Activated naive CD8-positive, alpha-beta T cell treated with anti-CD3 and anti-CD28 coated beads for 36 hours (primary cell): ENCODE measurements at regions not wholly inside any gene's neighbourhood (a gene's known extent, or its start where the extent isn't known, plus 50 kb on each side); places are given as distances from the start of the nearest gene placed in this dataset.

Source experiments
- DNase-seq: peaks from one replicate; pipeline ENCODE4 v3.0.0; 2021
- H3K27ac Mint-ChIP-seq: one replicate; pipeline ENCODE4 v1.8.0; 2022; ENCODE audit warnings: mild to moderate bottlenecking, moderate library complexity, mixed read lengths
- H3K27me3 Mint-ChIP-seq: one replicate; pipeline ENCODE4 v1.8.0; 2022; ENCODE audit warnings: mild to moderate bottlenecking, mixed read lengths
- H3K36me3 Mint-ChIP-seq: one replicate; pipeline ENCODE4 v1.8.0; 2021; ENCODE audit warnings: mild to moderate bottlenecking, mixed read lengths
- H3K4me1 Mint-ChIP-seq: one replicate; pipeline ENCODE4 v1.8.0; 2021; ENCODE audit warnings: mixed read lengths
- H3K4me3 Mint-ChIP-seq: one replicate; pipeline ENCODE4 v1.8.0; 2022; ENCODE audit warnings: mild to moderate bottlenecking, moderate library complexity, mixed read lengths
- H3K9me3 Mint-ChIP-seq: one replicate; pipeline ENCODE4 v1.8.0; 2022; ENCODE audit warnings: mixed read lengths

DNA sequence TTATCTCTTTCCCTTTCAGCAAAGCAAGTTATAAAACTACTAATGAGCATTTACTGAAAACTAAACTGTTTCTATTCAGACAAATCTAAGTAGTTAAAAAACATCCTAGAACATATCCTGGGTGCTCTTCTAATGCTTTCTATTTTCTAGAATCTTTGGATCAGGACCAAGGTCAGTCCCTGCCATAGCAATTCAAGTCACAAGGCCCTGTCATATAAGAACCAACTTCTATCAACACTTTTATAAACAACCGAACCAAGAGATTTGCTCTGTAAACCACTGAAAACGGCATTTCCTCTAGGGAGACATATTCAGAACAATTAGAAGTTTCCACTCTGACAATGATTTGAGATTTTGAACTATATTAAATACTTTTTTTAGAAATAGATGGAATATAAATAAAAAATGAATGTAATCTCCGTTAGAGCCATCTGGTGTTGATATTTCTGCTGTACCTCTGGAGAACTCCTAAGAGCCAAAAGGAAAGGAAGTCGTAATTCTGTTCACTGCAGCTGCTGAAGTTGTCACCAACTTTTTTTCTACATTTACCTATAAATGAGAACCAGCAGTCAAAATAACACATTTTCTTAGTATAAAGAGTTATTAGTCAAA, 51.4 kb upstream of the LGSN start:
- Mint-ChIP-seq H3K27ac (no peak overlapping the region), H3K4me1 (no peaks in the 10 kb centered on the region), H3K36me3 (no peaks in the 10 kb centered on the region), H3K27me3 (peaks cover 3% of the 10 kb centered on the region), H3K9me3 (peaks cover 2% of the 10 kb centered on the region), H3K4me3 (no peak overlapping the region)
- no peak for DNase-seq

DNA sequence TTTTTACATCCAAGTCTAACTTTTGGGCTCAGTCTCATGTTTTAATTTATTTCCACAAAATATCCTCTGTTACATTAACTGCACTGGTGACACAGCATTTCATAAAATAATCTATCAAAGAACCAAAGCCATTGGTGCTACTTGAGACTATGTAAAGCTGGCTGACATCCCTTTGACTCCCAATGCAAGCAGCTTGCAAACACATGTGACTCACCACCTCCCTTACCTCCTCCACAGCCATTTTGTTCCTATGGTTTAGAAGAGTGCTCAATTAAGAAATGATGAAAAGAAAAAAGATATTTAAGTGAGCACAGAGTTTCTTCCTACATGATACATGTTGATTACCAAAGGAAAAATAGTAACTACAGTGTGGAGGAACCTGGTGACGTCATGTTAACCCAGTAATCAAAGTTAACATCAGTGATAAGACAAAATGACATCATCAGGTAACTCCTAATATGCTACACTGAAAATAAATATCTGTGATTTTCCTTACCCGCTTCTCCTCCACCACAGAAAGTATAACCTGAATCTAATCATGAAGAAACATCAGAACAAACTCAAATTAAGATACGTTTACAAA, 53.3 kb upstream of the LGSN start:
- H3K9me3 Mint-ChIP-seq: peaks cover under 1% of the 10 kb centered on the region

DNA sequence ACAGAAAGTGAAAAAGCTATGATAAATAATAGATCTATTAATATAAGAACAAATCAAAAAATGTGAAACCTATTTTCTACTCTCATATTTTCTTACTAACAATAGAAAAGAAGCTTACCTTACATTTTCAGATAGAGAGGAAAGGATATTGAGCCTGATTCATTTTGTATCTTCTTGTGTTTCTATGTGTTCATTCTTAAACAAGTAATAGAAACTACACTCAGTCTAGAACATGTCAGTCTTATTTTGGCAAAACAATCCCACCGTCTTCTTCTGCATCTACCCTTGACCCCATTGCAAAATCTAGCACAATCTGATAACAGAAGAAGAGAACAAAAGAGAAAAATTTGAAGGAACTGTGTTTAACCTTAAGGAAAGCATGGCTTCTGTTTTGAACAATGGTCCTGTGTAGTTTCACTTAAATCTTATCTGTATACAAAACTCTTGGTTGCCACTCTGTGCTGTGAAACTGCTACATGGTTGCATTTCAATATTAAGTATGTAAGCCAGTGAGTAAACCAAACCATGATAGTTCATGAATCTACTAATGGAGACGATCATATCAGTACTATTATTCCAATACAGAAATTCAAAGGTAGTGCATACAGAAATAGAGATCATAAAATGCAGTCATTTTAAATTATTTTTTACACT, 69.5 kb upstream of the LGSN start:
- Mint-ChIP-seq H3K9me3 (no peaks in the 10 kb centered on the region), H3K4me3 (no peak overlapping the region), H3K27ac (no peak overlapping the region), H3K4me1 (no peaks in the 10 kb centered on the region), H3K36me3 (no peaks in the 10 kb centered on the region), H3K27me3 (no peaks in the 10 kb centered on the region)
- no peak for DNase-seq

More for the DNA sequence above, 53.3 kb upstream of the LGSN start:
- no peak overlapping the region for H3K27ac Mint-ChIP-seq
- H3K36me3 Mint-ChIP-seq: no peaks in the 10 kb centered on the region
- DNase-seq: no peak
- no peaks in the 10 kb centered on the region for H3K4me1 Mint-ChIP-seq
- H3K4me3 Mint-ChIP-seq: no peak overlapping the region
- H3K27me3 Mint-ChIP-seq: peaks cover 7% of the 10 kb centered on the region

DNA sequence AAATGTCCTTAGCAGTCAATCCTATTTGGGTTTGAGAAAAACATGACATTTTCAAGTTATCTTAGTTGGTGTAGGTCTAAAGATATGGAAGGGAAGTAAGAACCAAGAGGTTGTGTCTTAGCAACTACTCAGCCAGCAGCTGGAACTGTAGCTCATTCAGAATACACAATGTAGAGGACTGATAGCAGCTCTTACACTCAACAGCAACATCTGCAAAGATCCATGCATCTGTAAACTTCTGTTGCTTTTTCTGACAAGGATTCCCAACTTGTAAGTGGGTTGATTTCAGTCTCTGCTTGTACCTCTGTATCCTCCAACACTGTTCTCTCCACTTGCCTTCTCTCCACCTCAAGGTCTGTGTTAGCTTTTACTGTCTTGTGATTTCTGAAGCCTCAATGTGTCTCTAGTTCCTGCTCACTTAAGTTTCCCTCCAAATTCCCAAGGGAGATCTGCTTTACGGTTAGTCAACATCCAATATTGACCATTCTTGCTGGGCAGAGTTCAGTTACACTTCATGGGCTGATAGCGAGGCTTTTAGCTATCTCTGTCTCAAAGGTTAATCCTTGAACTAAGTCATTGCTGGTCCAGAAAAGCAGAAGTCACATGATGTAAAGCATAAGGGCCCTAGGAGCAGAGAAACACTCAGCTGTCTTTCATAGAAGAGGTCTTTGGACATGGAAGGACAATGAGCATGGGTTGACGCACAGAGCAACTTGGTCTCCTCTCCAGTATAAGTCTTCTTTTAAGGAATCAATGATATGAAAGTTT, 71.6 kb upstream of the LGSN start:
- no peak for DNase-seq
- no peak overlapping the region for H3K27ac Mint-ChIP-seq
- no peaks in the 10 kb centered on the region for H3K27me3 Mint-ChIP-seq
- no peak overlapping the region for H3K4me3 Mint-ChIP-seq
- H3K36me3 Mint-ChIP-seq: no peaks in the 10 kb centered on the region
- no peaks in the 10 kb centered on the region for H3K4me1 Mint-ChIP-seq
- H3K9me3 Mint-ChIP-seq: no peaks in the 10 kb centered on the region

DNA sequence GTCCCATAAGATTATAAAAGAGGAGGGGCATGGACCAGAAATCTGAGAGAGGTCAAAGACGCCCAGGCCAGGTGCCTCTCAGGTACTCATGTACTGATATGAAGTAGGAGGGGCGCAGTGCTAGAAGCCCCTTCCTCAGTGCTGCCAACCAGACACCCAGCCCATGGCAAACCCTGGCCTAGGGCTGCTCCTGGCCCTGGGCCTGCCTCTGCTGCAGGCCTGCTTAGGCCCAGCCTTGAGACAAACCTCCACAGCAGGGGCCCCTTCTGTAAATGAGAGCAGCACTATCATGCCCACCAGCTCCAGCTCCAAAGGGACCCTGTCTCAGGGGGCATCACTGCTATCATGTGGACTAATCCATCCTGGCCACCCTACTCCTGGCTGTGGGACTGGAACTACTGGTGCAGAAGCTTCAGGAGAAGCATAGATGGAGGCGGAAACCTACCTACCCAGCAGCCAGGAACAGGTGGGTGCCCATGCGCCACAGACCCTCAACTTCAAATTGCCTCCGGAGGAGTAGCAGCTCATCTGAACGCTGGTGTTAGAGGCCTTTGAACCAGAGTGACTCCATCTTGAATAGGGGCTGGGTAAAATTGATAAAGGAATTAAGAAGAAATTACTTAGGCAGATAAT, 72.4 kb upstream of the LGSN start:
- Mint-ChIP-seq H3K4me1 (no peaks in the 10 kb centered on the region), H3K9me3 (no peaks in the 10 kb centered on the region), H3K27me3 (peaks cover 7% of the 10 kb centered on the region), H3K4me3 (no peak overlapping the region), H3K36me3 (no peaks in the 10 kb centered on the region), H3K27ac (no peak overlapping the region)
- DNase-seq: no peak

DNA sequence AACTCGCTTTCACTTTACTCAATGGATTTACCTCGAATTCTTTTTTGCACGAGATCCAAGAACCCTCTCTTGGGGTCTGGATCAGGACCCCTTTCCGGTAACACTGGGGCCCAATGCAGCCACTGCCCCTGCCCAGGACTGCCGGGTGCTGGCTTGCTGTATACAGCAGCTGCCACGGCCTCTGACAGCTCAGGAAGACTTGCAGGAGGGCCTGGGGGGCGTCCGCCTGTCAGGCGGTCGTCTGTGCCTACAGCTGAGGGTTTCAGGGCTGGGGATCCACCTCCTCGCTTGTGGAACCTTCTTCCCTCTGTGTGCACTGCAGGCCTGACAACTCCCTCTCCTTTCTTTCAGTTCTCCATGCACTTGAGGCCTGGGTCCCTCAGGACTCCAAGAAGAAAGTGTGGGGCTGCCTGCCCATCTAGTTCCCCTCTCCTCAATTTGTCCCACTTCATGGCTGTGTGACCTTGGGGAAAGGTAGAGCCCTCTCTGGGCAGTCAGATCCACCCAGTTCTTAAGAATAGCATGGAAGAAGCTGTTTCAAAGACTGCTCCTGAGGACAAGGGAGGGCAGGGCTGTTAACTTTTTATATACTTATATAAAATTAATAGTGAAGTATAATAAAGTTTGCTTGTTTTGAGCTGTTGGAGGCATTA, 75.0 kb upstream of the LGSN start:
- DNase-seq: no peak
- H3K36me3 Mint-ChIP-seq: no peaks in the 10 kb centered on the region
- no peaks in the 10 kb centered on the region for H3K4me1 Mint-ChIP-seq
- H3K27ac Mint-ChIP-seq: no peak overlapping the region
- H3K9me3 Mint-ChIP-seq: no peaks in the 10 kb centered on the region
- H3K27me3 Mint-ChIP-seq: peaks cover 10% of the 10 kb centered on the region
- no peak overlapping the region for H3K4me3 Mint-ChIP-seq

DNA sequence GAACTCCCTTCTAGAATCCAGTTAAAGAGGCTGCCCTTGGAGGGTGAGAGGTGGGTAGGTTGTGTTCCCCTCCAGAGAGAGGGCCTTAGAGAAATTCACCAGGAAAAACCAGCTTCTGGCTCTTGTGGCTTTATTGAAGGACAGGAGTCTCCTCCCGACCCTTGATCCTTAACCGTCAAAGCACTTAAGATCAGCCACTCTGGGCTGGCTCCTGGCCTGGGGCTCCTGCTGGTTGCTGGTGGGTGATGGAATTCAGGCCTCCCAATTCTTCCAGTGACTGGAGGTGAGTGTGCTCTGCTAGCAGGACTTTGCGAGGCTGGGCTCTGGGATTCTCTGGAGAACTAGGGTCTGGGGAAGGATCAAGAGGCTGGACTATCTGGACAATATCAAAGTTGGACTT, 75.6 kb upstream of the LGSN start:
- H3K4me1 Mint-ChIP-seq: no peaks in the 10 kb centered on the region
- DNase-seq: no peak
- H3K4me3 Mint-ChIP-seq: no peak overlapping the region
- H3K9me3 Mint-ChIP-seq: no peaks in the 10 kb centered on the region
- H3K27me3 Mint-ChIP-seq: peaks cover 10% of the 10 kb centered on the region
- H3K36me3 Mint-ChIP-seq: no peaks in the 10 kb centered on the region
- no peak overlapping the region for H3K27ac Mint-ChIP-seq

DNA sequence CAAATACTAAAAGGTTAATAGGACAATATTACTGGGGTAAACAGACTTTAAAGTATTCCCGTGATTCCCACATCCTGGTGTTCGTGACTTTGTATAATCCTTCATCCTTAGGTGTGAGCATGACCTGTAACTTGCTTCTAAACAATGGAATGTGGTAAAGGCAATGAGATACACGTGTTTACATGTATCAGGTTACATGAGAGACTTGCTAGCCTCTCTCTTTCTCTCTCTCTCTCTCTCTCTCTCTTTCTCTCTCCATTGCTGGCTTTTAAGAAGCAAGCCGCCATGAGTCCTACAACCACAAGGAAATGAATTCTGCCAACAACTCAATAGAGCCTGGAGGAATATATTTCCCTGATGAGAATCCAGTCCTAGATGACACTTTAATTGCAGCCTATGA, 83.9 kb upstream of the LGSN start:
- Mint-ChIP-seq H3K4me1 (no peaks in the 10 kb centered on the region), H3K9me3 (no peaks in the 10 kb centered on the region), H3K27ac (no peak overlapping the region), H3K4me3 (no peak overlapping the region), H3K36me3 (no peaks in the 10 kb centered on the region), H3K27me3 (no peaks in the 10 kb centered on the region)
- DNase-seq: no peak

DNA sequence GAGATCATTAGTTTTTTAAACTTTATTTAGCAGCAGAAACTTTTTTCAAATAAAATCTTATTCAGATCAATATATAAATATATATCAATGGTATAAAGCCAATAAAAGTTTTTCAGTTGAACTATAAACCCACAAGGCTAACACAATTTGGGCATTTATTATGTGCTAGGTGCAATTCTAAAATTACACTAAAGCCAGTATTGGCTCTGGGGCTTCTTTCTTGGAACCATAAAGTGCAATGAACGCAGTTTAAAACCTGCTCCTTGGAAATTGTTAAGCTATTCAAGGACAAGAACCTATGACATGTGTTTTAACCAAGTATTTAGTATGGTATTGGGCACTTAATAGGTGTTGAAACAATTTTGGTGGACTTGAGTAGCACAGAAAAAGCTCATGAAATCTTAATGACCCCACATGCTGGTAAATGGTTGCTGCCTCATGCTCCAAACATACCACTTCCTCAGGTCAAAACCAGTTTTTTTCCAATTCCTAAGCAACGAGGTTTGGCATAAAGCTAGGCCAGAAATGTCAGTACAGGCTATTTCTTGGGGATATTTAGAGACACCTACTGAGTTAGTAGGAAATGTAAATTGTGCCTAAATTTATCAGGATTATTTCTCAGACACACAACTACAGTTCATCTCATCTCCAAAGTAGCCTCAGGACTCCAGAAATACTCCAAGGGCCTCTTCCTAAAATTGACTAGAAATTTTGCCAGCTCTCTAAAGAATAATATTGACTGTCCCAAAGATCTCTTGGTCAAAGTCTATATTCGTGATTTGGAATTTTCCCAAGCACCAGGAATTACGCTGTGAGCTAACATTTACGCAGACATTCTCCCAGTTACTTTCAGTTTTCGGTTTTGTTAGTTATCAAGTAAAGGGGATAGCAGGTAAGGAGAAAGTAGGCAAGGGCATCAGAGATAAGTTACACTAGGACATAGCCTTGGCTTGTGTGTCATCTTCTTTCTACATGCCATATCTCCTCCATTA, 90.9 kb upstream of the LGSN start:
- Mint-ChIP-seq H3K27me3 (peaks cover 4% of the 10 kb centered on the region), H3K4me3 (no peak overlapping the region), H3K4me1 (no peaks in the 10 kb centered on the region), H3K27ac (no peak overlapping the region), H3K9me3 (no peaks in the 10 kb centered on the region), H3K36me3 (no peaks in the 10 kb centered on the region)
- no peak for DNase-seq

DNA sequence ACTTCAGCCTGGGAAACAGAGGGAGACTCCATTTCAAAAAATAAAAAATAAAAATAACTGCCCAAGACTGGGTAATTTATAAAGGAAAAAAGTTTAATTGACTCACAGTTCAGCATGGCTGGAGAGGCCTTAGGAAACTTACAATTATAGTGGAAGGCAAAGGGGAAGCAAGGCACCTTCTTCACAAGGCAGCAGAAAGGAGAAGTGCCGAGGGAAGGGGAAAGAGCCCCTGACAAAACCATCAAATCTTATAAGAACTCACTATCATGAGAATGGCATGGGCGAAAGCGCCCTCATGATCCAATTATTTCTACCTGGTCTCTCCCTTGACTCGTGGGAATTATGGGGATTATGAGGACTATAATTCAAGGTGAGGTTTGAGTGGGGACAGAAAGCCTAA, 95.5 kb upstream of the LGSN start:
- Mint-ChIP-seq H3K27ac (no peak overlapping the region), H3K4me1 (no peaks in the 10 kb centered on the region), H3K27me3 (peaks cover 4% of the 10 kb centered on the region), H3K4me3 (no peak overlapping the region), H3K36me3 (no peaks in the 10 kb centered on the region), H3K9me3 (peaks cover 2% of the 10 kb centered on the region)
- DNase-seq: no peak

DNA sequence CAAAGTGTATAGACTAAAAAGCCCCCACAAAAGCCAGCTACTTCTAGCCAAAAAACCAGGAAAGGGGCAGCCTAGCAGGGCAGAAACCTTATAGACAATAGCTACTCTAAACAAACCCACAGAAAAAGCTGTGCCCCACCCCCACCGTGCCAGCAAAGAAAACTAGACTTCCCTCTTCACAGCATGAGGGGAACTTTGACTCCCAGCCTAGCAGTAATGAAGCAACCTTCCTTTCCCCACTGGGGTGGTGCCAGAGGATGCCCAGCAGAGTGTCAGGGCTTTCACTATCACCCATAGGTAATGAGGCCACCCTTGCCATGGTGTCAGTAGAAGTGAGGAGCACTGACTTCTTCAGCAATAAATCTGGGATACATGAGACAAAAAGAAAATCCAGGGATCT, 99.0 kb upstream of the LGSN start:
- DNase-seq: no peak
- Mint-ChIP-seq H3K4me3 (no peak overlapping the region), H3K27ac (no peak overlapping the region), H3K36me3 (no peaks in the 10 kb centered on the region), H3K9me3 (peaks cover 8% of the 10 kb centered on the region), H3K4me1 (no peaks in the 10 kb centered on the region), H3K27me3 (peaks cover 2% of the 10 kb centered on the region)

DNA sequence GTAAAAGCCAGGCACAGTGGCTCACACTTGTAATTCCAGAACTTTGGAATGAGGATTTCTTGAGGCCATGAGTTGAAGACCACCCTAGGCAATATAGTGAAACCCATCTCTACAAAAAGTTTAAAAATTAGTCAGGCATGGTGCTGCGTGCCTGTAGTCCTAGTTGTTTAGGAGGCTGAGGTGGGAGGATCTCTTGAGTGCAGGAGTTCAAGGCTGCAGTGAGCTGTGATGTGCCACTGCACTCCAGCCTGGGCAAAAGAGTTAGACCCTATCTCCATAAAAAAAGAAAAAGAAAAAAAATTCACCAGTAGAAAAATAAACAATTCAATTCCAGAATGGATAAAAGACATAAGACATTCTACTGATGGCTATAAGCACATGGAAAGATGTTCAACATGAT, 104.9 kb upstream of the LGSN start:
- H3K4me1 Mint-ChIP-seq: no peaks in the 10 kb centered on the region
- H3K36me3 Mint-ChIP-seq: no peaks in the 10 kb centered on the region
- DNase-seq: no peak
- H3K27me3 Mint-ChIP-seq: peaks cover 14% of the 10 kb centered on the region
- H3K4me3 Mint-ChIP-seq: no peak overlapping the region
- no peak overlapping the region for H3K27ac Mint-ChIP-seq
- peaks cover 8% of the 10 kb centered on the region for H3K9me3 Mint-ChIP-seq

DNA sequence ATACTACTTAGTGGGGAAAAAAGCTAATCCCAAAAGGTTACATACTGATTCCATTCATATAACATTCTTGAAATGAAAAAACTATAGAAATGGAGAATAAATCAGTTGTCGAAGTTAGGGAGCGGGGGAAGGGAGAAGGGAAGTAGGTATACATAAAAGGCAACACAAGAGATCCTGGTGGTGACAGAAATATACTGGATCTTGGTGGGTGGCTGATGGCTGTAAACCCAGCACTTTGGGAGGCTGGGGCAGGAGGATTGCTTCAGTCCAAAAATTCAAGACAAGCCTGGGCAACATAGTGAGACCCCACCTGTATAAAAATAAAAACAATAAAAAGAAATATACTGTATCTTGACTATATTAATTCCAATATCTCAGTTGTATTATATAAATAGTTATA, 105.7 kb upstream of the LGSN start:
- Mint-ChIP-seq H3K36me3 (no peaks in the 10 kb centered on the region), H3K9me3 (peaks cover 4% of the 10 kb centered on the region), H3K27me3 (peaks cover 14% of the 10 kb centered on the region), H3K27ac (no peak overlapping the region), H3K4me1 (no peaks in the 10 kb centered on the region), H3K4me3 (no peak overlapping the region)
- no peak for DNase-seq

DNA sequence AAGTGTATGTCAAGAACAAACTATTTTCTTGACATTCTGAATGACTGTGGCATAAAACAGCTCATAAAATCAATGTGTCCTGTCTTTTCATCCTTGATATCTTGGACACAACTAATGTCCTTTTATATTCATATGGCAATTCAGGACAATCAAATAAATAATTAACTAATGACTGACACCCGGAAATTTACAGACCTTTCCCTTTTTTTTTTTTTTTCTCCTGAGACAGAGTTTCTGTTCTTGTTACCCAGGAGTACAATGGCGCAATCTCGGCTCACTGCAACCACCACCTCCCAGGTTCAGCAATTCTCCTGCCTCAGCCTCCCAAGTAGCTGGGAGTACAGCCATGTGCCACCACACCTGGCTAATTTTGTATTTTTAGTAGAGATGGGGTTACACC, 107.1 kb upstream of the LGSN start:
- no peak for DNase-seq
- peaks cover 12% of the 10 kb centered on the region for H3K27me3 Mint-ChIP-seq
- no peaks in the 10 kb centered on the region for H3K36me3 Mint-ChIP-seq
- no peak overlapping the region for H3K4me3 Mint-ChIP-seq
- H3K27ac Mint-ChIP-seq: no peak overlapping the region
- no peaks in the 10 kb centered on the region for H3K4me1 Mint-ChIP-seq
- no peaks in the 10 kb centered on the region for H3K9me3 Mint-ChIP-seq
